Suprapubic skin (tissue), 4 donors: ENCODE measurements at regions not wholly inside any gene's neighbourhood (a gene's known extent, or its start where the extent isn't known, plus 50 kb on each side); places are given as distances from the start of the nearest gene placed in this dataset.
"Not testable (repeated sequence)": the region's sequence is repeated elsewhere in the genome, so short reads cannot be mapped to it uniquely, and the experiment has no call there.

Experiments
- POLR2A ChIP-seq, 2 donors: fragments of 450-650 bp; IDR thresholded peaks; one replicate each; pipeline ENCODE4 v1.6.1; 2017; ENCODE audit warnings: antibody characterized with exemption in 2 of 2, mild to moderate bottlenecking in 2 of 2, moderate library complexity in 2 of 2
- POLR2AphosphoS5 ChIP-seq, 3 donors: sonication (generic); formaldehyde crosslinking; IDR thresholded peaks; one replicate each; pipeline ENCODE4 v1.6.1; 2017; ENCODE audit warnings: antibody characterized with exemption in 3 of 3
- TF ChIP-seq, protein P1 (sequence below), 2 donors: fragments of 200-600 bp in 1 of 2; fragments of 450-650 bp in 1 of 2; sonication (generic) in 1 of 2; IDR thresholded peaks; one replicate each; pipeline ENCODE4 v1.5.1; 2016 to 2019; ENCODE audit warnings: antibody characterized with exemption in 2 of 2, mild to moderate bottlenecking in 1 of 2, moderate library complexity in 1 of 2

GRCh38 chr21:9648947-9649720 lies 872.2 kb upstream of the TPTE start:
- TF ChIP-seq, protein P1, sequence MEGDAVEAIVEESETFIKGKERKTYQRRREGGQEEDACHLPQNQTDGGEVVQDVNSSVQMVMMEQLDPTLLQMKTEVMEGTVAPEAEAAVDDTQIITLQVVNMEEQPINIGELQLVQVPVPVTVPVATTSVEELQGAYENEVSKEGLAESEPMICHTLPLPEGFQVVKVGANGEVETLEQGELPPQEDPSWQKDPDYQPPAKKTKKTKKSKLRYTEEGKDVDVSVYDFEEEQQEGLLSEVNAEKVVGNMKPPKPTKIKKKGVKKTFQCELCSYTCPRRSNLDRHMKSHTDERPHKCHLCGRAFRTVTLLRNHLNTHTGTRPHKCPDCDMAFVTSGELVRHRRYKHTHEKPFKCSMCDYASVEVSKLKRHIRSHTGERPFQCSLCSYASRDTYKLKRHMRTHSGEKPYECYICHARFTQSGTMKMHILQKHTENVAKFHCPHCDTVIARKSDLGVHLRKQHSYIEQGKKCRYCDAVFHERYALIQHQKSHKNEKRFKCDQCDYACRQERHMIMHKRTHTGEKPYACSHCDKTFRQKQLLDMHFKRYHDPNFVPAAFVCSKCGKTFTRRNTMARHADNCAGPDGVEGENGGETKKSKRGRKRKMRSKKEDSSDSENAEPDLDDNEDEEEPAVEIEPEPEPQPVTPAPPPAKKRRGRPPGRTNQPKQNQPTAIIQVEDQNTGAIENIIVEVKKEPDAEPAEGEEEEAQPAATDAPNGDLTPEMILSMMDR (IDR thresholded peaks at IDR 0.05), result not testable (repeated sequence)
- not testable (repeated sequence) for TF ChIP-seq POLR2AphosphoS5, POLR2A (IDR thresholded peaks at IDR 0.05)
